Peyer's patch (tissue), 4 donors: ENCODE measurements at regions not wholly inside any gene's neighbourhood (a gene's known extent, or its start where the extent isn't known, plus 50 kb on each side); places are given as distances from the start of the nearest gene placed in this dataset.

Experiments used
- DNase-seq, 3 donors: peaks; one replicate each; pipeline ENCODE4 v3.0.0-alpha.2; 2017 to 2019
- H3K27ac ChIP-seq, 4 donors: fragments of 200-600 bp; sonication (generic); one replicate each; pipeline ENCODE4 v1.5.1; 2016 to 2019
- H3K27me3 ChIP-seq, 2 donors: fragments of 200-600 bp; sonication (generic); one replicate each; pipeline ENCODE4 v1.5.1; 2019
- H3K36me3 ChIP-seq, 3 donors: fragments of 200-600 bp; sonication (generic); one replicate each; pipeline ENCODE4 v1.5.1; 2016 to 2019
- H3K4me1 ChIP-seq, 4 donors: fragments of 200-600 bp; sonication (generic); one replicate each; pipeline ENCODE4 v1.5.1; 2016 to 2019
- H3K4me3 ChIP-seq, 4 donors: fragments of 200-600 bp; sonication (generic); 1 replicate in 3 of 4; 2 replicates in 1 of 4; pipeline ENCODE4 v1.5.1; 2016 to 2019; ENCODE audit warnings: mild to moderate bottlenecking in 1 of 4
- H3K9me3 ChIP-seq, 4 donors: fragments of 200-600 bp; sonication (generic); one replicate each; pipeline ENCODE4 v1.5.1; 2016 to 2019; ENCODE audit warnings: mild to moderate bottlenecking in 1 of 4
- CTCF ChIP-seq, 6 experiments: fragments of 450-650 bp in 4 of 6; fragments of 200-600 bp in 2 of 6; sonication (generic) in 1 of 6; IDR thresholded peaks; one replicate each; pipeline ENCODE4 v1.5.1; 2017 to 2019; ENCODE audit warnings: antibody characterized with exemption in 6 of 6, mild to moderate bottlenecking in 3 of 6, moderate library complexity in 1 of 6
- POLR2A ChIP-seq, 2 donors: fragments of 450-650 bp; IDR thresholded peaks; one replicate each; pipeline ENCODE4 v1.5.1; 2017; ENCODE audit warnings: antibody characterized with exemption in 2 of 2, mild to moderate bottlenecking in 2 of 2, moderate library complexity in 2 of 2

GRCh38 chr9:3746296-3747275 is 220.8 kb upstream of the RFX3 start:
- no peaks in the 10 kb centered on the region for H3K9me3 ChIP-seq
- no peak overlapping the region for H3K4me3 ChIP-seq
- H3K4me1 ChIP-seq: no peaks in the 10 kb centered on the region
- H3K36me3 ChIP-seq: no peaks in the 10 kb centered on the region
- no peak overlapping the region for H3K27ac ChIP-seq
- no peak for DNase-seq
- TF ChIP-seq CTCF (IDR thresholded peaks at IDR 0.05): no peak
- TF ChIP-seq POLR2A (IDR thresholded peaks at IDR 0.05): no peak
- no peaks in the 10 kb centered on the region for H3K27me3 ChIP-seq

GRCh38 chr9:3743901-3744413 is 218.2 kb upstream of the RFX3 start:
- Histone ChIP-seq H3K4me1 (no peaks in the 10 kb centered on the region), H3K9me3 (no peaks in the 10 kb centered on the region), H3K36me3 (no peaks in the 10 kb centered on the region), H3K4me3 (no peak overlapping the region), H3K27me3 (no peaks in the 10 kb centered on the region), H3K27ac (no peak overlapping the region)
- no peak for DNase-seq
- TF ChIP-seq CTCF (IDR thresholded peaks at IDR 0.05): no peak
- no peak for TF ChIP-seq POLR2A (IDR thresholded peaks at IDR 0.05)

- TF ChIP-seq CTCF (IDR thresholded peaks at IDR 0.05) (no peak), POLR2A (IDR thresholded peaks at IDR 0.05) (no peak)
- DNase-seq: no peak
- no peaks in the 10 kb centered on the region for H3K4me1 ChIP-seq
- H3K9me3 ChIP-seq: no peaks in the 10 kb centered on the region
- no peaks in the 10 kb centered on the region for H3K27me3 ChIP-seq
- no peaks in the 10 kb centered on the region for H3K36me3 ChIP-seq
- no peak overlapping the region for H3K27ac ChIP-seq
- no peak overlapping the region for H3K4me3 ChIP-seq
These were observed 216.8 kb upstream of the RFX3 start for GRCh38 chr9:3742586-3742985.

GRCh38 chr9:3741729-3742128 is 215.9 kb upstream of the RFX3 start:
- Histone ChIP-seq H3K36me3 (no peaks in the 10 kb centered on the region), H3K27ac (no peak overlapping the region), H3K4me3 (no peak overlapping the region), H3K27me3 (no peaks in the 10 kb centered on the region), H3K9me3 (no peaks in the 10 kb centered on the region), H3K4me1 (no peaks in the 10 kb centered on the region)
- TF ChIP-seq CTCF (IDR thresholded peaks at IDR 0.05): no peak
- no peak for TF ChIP-seq POLR2A (IDR thresholded peaks at IDR 0.05)
- DNase-seq: no peak

GRCh38 chr9:3740690-3741419 is 215.1 kb upstream of the RFX3 start:
- Histone ChIP-seq H3K4me3 (no peak overlapping the region), H3K27ac (no peak overlapping the region), H3K36me3 (no peaks in the 10 kb centered on the region), H3K9me3 (no peaks in the 10 kb centered on the region), H3K27me3 (no peaks in the 10 kb centered on the region), H3K4me1 (no peaks in the 10 kb centered on the region)
- no peak for DNase-seq
- no peak for TF ChIP-seq CTCF (IDR thresholded peaks at IDR 0.05)
